ENCODE measurements at regions not wholly inside any gene's neighbourhood (a gene's known extent, or its start where the extent isn't known, plus 50 kb on each side); places are given as distances from the start of the nearest gene placed in this dataset.

- TF ChIP-seq CTCF (IDR thresholded peaks at IDR 0.05; ENCODE audit: low read depth, low read length) (no peak), EZH2phosphoT487 (IDR thresholded peaks at IDR 0.05; ENCODE audit: low read depth) (no peak)
These were observed 124.7 kb upstream of the FAM9B start for GRCh38 chrX:9158611-9159010.
